GM21381 (cell line): ENCODE measurements at regions not wholly inside any gene's neighbourhood (a gene's known extent, or its start where the extent isn't known, plus 50 kb on each side); places are given as distances from the start of the nearest gene placed in this dataset.
"Not testable (repeated sequence)": the region's sequence is repeated elsewhere in the genome, so short reads cannot be mapped to it uniquely, and the experiment has no call there.

Experiments used
- ATAC-seq: cut with Tn5 transposase; IDR thresholded peaks from one replicate; pipeline ENCODE4 v1.9.1; 2021; ENCODE audit warnings: mild to moderate bottlenecking, moderate library complexity; ENCODE audit not compliant: unreplicated experiment

DNA sequence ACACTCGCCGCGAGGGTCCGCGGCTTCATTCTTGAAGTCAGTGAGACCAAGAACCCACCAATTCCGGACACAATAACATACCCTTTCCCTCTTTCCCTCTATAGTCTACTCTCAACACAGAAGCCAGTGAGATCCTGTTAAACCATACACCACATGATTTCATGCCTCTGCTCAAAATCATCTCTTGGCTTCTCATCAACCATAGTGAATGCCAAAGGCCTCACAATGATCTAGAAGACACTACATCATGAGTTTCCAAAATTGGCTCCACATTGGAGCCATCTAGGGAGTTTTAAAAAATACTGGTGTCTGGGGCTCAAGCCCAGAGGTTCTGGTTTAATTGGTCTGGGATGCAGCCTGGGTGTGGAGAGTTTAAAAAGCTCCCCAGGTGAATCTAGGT is 124.5 kb downstream of the EFNB1 start:
- no peak for ATAC-seq

GRCh38 chrX:68951942-68952619 is 123.3 kb downstream of the EFNB1 start:
- ATAC-seq: not testable (repeated sequence)

DNA sequence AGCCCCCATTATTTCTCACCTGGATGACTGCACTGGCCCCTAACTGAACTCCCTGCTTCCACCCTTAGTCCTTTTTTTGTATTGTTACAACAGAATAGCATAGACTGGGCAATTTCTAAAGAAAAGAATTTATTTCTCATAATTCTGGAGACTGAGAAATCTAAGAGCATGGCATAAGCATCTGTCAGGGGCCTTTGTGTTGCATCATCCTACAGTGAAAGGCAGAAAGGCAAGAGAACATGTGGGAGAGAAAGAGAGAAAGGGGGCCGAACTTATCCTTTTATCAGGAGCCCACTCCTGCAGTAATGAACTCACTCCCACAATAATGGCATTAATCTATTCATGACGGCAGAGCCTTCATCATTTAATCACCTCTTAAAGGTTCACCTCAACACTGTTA is 122.1 kb downstream of the EFNB1 start:
- no peak for ATAC-seq

DNA sequence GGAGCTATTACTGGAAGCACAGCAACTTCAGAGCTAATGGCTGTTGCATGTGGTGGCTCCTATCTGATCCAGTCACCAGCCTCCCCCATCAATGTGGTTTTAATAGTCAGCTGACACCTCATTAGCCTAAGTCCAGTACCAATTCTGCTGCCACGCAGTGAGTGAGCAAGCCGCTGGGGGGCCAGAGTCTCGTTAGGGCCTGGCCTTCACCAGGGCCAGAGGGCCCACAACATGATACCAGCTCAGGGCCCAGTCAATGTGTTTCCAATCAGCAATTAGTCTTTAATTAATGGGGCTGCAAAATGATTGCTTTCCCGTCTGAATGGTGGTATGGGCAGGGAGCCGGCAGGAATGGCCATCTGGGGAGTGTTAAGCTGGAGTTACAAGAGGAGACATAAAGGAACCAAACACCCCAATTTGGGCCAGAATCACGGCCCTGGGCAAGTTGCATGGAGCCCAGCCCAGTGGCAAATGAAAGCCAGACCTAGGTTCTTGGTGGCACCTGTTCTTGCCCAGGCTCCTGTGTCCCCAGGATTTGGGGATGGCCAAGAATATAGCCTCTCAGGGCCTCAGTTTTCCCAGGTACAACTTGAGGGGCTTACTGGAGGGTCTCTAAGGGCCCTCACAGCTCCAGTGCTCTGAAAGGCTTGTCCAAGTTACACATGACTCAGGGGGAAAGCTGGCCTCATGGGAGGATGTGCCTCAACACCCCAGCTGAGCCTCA is 119.2 kb downstream of the EFNB1 start:
- no peak for ATAC-seq

DNA sequence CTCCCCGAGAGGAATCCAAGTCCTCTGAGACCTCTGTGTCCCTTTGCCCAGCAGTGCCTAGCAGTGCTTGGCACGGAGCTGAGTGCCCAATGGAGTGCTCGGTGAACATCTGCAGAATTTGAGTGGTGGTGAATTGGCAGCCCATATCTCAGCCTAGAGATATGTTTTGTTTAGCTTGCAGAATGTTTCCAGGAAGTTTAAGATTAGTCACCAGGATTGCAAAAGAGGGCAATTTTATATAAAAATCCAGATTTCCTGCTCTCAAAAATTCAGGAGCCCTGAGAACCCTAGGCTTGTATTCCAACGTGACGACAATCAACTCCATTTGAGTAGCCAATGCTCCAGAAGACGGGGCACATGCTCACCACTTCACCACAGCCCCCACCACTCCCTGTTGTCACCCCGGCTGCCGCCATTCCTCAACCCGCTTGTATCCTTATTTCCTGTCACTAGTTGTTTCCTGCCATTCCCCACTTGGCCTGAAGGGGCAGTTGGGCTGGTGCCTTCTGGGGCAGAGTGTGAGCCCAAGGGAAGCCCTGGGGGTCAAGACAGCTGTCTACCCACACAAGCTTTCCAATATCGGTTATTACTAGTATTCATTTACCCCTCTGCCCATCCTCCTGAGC is 116.9 kb downstream of the EFNB1 start:
- ATAC-seq: no peak

DNA sequence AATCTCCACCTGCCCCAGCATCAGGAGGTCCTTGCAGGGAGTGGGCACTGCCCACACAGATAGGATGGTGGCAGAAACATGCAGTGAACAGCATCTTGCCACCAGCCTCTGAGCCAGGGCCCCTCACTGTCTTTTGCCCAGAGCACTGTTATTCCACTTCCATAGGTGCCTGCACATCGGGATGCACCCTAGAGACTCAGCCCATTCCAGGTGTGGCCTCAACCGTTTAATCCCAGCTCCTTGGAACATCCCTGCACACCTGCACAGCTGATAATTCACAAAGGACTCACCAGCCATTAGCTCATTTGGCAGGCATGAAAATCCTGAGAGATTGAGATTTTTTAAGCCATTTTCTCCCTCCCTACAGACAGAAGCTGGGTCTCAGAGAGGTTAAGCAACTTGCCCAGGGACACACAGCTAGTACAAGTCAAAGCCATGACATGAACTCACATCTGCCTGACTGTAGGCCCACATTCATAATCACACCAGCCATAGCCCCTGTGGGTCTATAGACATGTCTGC is 116.3 kb downstream of the EFNB1 start:
- ATAC-seq: no peak

DNA sequence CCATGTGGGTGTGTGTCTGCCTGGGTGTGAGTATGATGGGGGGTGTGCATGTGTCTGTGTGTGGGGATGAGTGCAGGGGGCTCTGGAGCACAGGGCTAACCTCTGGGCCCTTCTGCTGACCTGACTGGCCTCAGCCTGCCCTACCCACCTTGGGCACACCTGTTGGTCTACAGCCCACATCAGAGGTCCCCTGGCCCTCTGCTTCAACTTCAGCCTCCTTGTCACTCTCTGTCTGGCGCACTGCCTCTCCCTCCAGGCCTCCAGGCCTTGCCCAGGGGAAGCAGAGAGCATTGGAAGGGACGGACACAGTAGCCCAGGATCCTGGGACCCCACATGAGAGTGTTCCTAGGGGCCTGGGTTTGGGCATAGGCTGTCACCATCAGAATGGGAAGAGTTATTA is 115.4 kb downstream of the EFNB1 start:
- no peak for ATAC-seq

- ATAC-seq: no peak
Measured at GRCh38 chrX:68942840-68943239, 114.0 kb downstream of the EFNB1 start.

- no peak for ATAC-seq
Measured at GRCh38 chrX:68942104-68942503, 113.3 kb downstream of the EFNB1 start.

DNA sequence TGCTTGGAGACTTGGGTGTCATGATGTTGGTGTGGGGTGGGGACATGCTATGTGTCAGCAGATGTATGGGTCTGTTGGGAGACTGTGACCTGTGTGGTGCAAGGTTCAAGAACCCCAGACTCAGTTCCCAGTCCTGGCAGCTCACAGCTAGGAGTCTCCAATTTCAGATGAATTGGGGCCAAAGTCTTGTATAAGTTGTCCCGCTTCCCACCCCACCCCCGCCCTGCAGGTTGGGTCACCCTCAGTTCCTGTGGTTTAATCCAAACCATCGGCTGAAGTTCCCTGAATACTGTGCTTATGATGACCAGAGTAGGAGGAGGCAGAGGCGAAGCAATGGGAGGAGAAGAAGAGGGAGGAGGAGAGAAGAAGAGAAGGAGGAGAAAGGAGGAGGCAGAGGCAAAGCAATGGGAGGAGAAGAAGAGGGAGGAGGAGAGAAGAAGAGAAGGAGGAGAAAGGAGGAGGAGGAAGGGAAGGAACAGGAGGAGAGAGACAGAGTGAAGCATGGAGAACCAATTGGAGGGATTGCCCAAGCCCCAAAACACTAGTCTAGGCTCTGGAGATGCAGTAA is 112.6 kb downstream of the EFNB1 start:
- ATAC-seq: no peak

GRCh38 chrX:68940601-68941000 is 111.8 kb downstream of the EFNB1 start:
- ATAC-seq: no peak

DNA sequence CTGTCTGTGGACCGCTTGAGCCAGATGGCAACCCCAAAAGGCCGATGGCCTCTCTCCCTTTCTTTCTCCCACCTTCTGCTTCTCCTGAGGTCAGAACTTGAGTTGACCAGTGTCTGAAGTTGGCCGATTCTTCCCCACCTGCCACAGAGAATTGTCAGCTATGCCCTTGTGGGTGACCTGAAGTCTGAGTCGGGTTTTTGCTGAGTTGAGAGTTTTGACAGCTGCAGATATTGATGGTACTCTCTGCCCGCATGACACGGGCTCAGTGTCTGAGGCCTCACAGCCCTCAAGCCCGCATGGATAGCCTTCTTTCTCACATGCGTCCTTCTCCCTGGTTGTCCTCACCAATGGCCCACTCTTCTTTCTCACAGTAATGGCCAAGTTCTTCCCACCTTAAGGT is 111.0 kb downstream of the EFNB1 start:
- ATAC-seq: no peak

GRCh38 chrX:68938244-68939004 is 109.6 kb downstream of the EFNB1 start:
- no peak for ATAC-seq

- no peak for ATAC-seq
Measured at GRCh38 chrX:68937581-68937980, 108.8 kb downstream of the EFNB1 start.

- ATAC-seq: no peak
Measured at GRCh38 chrX:68936608-68937007, 107.8 kb downstream of the EFNB1 start.

DNA sequence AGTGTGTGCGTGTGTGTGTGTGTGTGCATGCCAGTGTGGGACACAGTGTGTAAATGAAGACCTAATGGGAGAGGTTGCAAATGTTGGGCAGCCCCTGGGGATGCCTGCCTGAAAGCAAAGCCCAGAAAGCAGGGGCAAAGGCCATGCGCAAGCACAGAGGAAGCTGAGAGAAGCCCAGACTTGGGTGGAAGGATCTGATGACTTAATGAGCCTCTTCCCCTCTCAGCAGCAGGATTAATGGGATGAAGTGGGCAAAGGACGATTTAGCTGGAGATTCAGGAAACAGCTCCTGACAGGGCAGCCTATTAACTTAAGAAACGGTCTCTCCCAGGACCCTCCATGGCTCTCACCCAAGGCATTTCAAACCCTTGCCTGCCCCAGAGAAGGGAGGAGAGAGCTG is 107.3 kb downstream of the EFNB1 start:
- no peak for ATAC-seq

- no peak for ATAC-seq
Measured at GRCh38 chrX:68935362-68935761, 106.5 kb downstream of the EFNB1 start.

DNA sequence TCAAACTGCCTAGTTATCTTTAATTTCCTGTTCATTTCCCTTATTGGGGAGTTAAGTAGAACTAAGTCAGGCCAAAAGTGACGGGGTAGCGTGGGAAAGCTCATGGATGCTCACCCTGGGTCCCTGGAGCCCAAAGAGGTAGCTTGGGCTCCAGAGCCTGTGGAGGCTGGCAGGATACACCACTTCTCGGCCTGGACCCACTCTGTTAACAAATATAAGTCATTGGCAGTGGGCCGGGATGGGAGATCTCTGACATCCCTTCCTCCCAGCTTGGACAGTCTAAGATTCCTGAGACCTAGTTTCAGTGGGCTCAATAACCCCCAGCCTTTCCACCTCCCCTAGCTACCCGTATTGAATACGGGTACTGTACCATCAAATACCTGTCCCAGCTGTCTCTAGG is 106.1 kb downstream of the EFNB1 start:
- no peak for ATAC-seq

DNA sequence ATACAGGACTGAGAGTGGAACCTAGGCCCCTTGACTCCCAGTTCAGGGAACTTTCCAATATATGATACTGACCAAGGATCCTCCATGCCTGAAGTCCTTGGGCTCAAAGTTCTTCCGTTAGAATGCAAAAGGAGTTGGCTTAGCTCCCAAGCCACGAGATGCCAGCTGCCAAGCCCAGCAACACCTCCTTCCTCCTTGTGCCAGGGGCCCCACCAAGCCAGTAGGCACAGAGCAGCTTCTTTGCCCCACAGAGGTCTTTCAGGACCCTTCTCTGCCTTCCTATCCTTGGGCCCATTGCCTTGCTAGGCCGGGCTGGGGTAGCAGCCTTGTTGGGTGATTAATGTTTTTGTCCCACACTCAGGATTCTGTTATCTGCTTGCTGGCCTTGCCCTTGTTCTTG is 105.6 kb downstream of the EFNB1 start:
- no peak for ATAC-seq

DNA sequence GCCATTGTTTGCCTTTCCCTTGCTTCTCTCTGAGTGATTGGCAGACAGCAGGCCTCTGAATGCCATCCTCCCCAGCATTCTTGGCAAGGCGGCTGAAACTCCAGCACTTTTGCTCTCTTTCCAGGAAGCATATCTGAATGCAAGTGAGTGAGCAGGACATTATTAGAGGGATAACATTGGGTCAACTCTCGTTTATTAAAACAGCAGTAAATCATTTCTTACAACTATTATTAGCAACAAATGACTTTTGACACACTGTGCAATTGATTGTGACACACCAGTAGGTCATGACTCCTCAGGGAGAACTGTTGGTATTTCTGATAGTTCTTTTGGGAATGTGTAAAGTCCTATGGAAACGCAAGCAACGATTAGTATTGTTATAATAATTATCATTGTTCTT is 103.8 kb downstream of the EFNB1 start:
- no peak for ATAC-seq

- no peak for ATAC-seq
Measured at GRCh38 chrX:68931345-68931744, 102.5 kb downstream of the EFNB1 start.
